MM.1S (cell line): ENCODE measurements at regions not wholly inside any gene's neighbourhood (a gene's known extent, or its start where the extent isn't known, plus 50 kb on each side); places are given as distances from the start of the nearest gene placed in this dataset.

Experiments used
- EZH2 ChIP-seq: fragments of 300-600 bp; sonication (generic); optimal IDR thresholded peaks from 2 replicates; pipeline ENCODE3; 2017; ENCODE audit warnings: low read depth, mild to moderate bottlenecking, antibody characterized with exemption, low read length, mixed read lengths
- EZH2phosphoT487 ChIP-seq: fragments of 300-600 bp; sonication (generic); IDR thresholded peaks from 2 replicates; pipeline ENCODE4 v1.6.1; 2018; ENCODE audit warnings: antibody characterized with exemption, low read length
- TF ChIP-seq, protein P1 (sequence below): fragments of 300-600 bp; sonication (generic); IDR thresholded peaks from 2 replicates; pipeline ENCODE4 v1.5.1; 2016; ENCODE audit warnings: antibody characterized with exemption, low read length, mixed read lengths

DNA sequence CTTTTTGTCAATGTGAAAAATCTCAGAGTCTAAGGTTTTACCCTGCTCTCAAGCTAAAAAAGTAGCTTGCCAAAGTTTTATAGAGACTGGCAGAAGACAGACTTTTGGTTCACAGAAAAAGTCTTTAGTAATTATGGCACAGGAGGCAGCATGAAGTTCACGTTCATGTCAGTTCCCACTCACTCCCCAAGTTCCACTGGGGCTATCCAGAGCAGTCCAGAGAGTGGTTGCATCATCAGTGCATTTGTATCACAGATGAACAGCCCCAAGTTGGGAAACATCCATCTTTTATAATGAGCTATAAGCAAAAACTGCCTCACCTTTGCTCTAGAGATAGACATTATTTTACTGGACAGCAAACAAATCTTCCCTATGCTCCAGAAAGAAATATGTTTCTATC is 454.1 kb upstream of the AGTR1 start:
- TF ChIP-seq, protein P1, sequence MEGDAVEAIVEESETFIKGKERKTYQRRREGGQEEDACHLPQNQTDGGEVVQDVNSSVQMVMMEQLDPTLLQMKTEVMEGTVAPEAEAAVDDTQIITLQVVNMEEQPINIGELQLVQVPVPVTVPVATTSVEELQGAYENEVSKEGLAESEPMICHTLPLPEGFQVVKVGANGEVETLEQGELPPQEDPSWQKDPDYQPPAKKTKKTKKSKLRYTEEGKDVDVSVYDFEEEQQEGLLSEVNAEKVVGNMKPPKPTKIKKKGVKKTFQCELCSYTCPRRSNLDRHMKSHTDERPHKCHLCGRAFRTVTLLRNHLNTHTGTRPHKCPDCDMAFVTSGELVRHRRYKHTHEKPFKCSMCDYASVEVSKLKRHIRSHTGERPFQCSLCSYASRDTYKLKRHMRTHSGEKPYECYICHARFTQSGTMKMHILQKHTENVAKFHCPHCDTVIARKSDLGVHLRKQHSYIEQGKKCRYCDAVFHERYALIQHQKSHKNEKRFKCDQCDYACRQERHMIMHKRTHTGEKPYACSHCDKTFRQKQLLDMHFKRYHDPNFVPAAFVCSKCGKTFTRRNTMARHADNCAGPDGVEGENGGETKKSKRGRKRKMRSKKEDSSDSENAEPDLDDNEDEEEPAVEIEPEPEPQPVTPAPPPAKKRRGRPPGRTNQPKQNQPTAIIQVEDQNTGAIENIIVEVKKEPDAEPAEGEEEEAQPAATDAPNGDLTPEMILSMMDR = no peak
- TF ChIP-seq EZH2 = no peak
- no peak for TF ChIP-seq EZH2phosphoT487
